ENCODE measurements at regions not wholly inside any gene's neighbourhood (a gene's known extent, or its start where the extent isn't known, plus 50 kb on each side); places are given as distances from the start of the nearest gene placed in this dataset.

- no peak for DNase-seq
Observed at GRCh38 chr9:20191228-20191840, 402.5 kb upstream of the SLC24A2 start.

- no peak for DNase-seq
Observed at GRCh38 chr9:20189871-20190270, 401.0 kb upstream of the SLC24A2 start.

- no peak for DNase-seq
Observed at GRCh38 chr9:20188616-20189369, 400.0 kb upstream of the SLC24A2 start.

GRCh38 chr9:20187318-20187717, 398.5 kb upstream of the SLC24A2 start:
- DNase-seq: no peak

GRCh38 chr9:20186823-20187222, 398.0 kb upstream of the SLC24A2 start:
- no peak for DNase-seq

- DNase-seq: no peak
Observed at GRCh38 chr9:20186231-20186630, 397.4 kb upstream of the SLC24A2 start.

- DNase-seq: no peak
Observed at GRCh38 chr9:20184541-20184940, 395.7 kb upstream of the SLC24A2 start.

GRCh38 chr9:20178679-20179078, 389.8 kb upstream of the SLC24A2 start:
- DNase-seq: no peak

GRCh38 chr9:20178197-20178596, 389.4 kb upstream of the SLC24A2 start:
- no peak for DNase-seq

- no peak for DNase-seq
Observed at GRCh38 chr9:20170122-20170521, 381.3 kb upstream of the SLC24A2 start.

GRCh38 chr9:20152151-20152725, 363.4 kb upstream of the SLC24A2 start:
- DNase-seq: no peak

- DNase-seq: no peak
Observed at GRCh38 chr9:20148416-20148815, 359.6 kb upstream of the SLC24A2 start.

- DNase-seq: no peak
Observed at GRCh38 chr9:20144197-20144596, 355.4 kb upstream of the SLC24A2 start.

- no peak for DNase-seq
Observed at GRCh38 chr9:20139763-20140290, 351.0 kb upstream of the SLC24A2 start.

GRCh38 chr9:20138841-20139240, 350.0 kb upstream of the SLC24A2 start:
- DNase-seq: no peak

GRCh38 chr9:20138116-20138515, 349.3 kb upstream of the SLC24A2 start:
- no peak for DNase-seq

- DNase-seq: no peak
Observed at GRCh38 chr9:20137425-20137824, 348.6 kb upstream of the SLC24A2 start.

- no peak for DNase-seq
Observed at GRCh38 chr9:20135119-20135697, 346.4 kb upstream of the SLC24A2 start.

GRCh38 chr9:20125727-20126126, 336.9 kb upstream of the SLC24A2 start:
- no peak for DNase-seq

- no peak for DNase-seq
Observed at GRCh38 chr9:20119566-20119965, 330.7 kb upstream of the SLC24A2 start.

- DNase-seq: no peak
Observed at GRCh38 chr9:20117986-20118385, 329.1 kb upstream of the SLC24A2 start.

GRCh38 chr9:20117482-20117881, 328.6 kb upstream of the SLC24A2 start:
- no peak for DNase-seq

GRCh38 chr9:20114974-20115373, 326.1 kb upstream of the SLC24A2 start:
- DNase-seq: no peak
